Epithelial cell of prostate (primary cell): ENCODE measurements at regions not wholly inside any gene's neighbourhood (a gene's known extent, or its start where the extent isn't known, plus 50 kb on each side); places are given as distances from the start of the nearest gene placed in this dataset.
"Not testable (repeated sequence)": the region's sequence is repeated elsewhere in the genome, so short reads cannot be mapped to it uniquely, and the experiment has no call there.

ENCODE experiments used
- DNase-seq: peaks from one replicate; pipeline ENCODE4 v3.0.0-alpha.2; 2011; ENCODE audit warnings: low read depth, low spot score
- H3K27ac ChIP-seq: fragments of 450-650 bp; 2 replicates; pipeline ENCODE4 v1.5.1; 2017; ENCODE audit warnings: mild to moderate bottlenecking

GRCh38 chrX:63471004-63471403 is 119.9 kb upstream of the SPIN4 start:
- no peak overlapping the region for H3K27ac ChIP-seq
- no peak for DNase-seq

- no peak for DNase-seq
- H3K27ac ChIP-seq: no peak overlapping the region
These were observed 119.4 kb upstream of the SPIN4 start for GRCh38 chrX:63470506-63470905.

- DNase-seq: no peak
- H3K27ac ChIP-seq: no peak overlapping the region
These were observed 115.6 kb upstream of the SPIN4 start for GRCh38 chrX:63466690-63467089.

- no peak overlapping the region for H3K27ac ChIP-seq
- no peak for DNase-seq
These were observed 107.8 kb upstream of the SPIN4 start for GRCh38 chrX:63458981-63459380.

GRCh38 chrX:63453571-63453970 is 102.4 kb upstream of the SPIN4 start:
- no peak overlapping the region for H3K27ac ChIP-seq
- DNase-seq: no peak

- H3K27ac ChIP-seq: no peak overlapping the region
- no peak for DNase-seq
These were observed 90.6 kb upstream of the SPIN4 start for GRCh38 chrX:63441717-63442116.

GRCh38 chrX:63439580-63439979 is 88.4 kb upstream of the SPIN4 start:
- no peak for DNase-seq
- no peak overlapping the region for H3K27ac ChIP-seq

GRCh38 chrX:63436865-63437264 is 85.7 kb upstream of the SPIN4 start:
- no peak for DNase-seq
- H3K27ac ChIP-seq: no peak overlapping the region

- peak overlapping the region; percentile 26 for H3K27ac ChIP-seq
- DNase-seq: no peak
These were observed 83.5 kb upstream of the SPIN4 start for GRCh38 chrX:63434665-63435064.

- peak overlapping the region; percentile 26 for H3K27ac ChIP-seq
- no peak for DNase-seq
These were observed 83.1 kb upstream of the SPIN4 start for GRCh38 chrX:63434206-63434605.

GRCh38 chrX:63430026-63430425 is 78.9 kb upstream of the SPIN4 start:
- no peak for DNase-seq
- H3K27ac ChIP-seq: no peak overlapping the region

- peak; percentile 75 for DNase-seq
- H3K27ac ChIP-seq: peak overlapping the region; percentile 69
These were observed 77.2 kb upstream of the SPIN4 start for GRCh38 chrX:63428348-63428747.

- no peak overlapping the region for H3K27ac ChIP-seq
- no peak for DNase-seq
These were observed 75.4 kb upstream of the SPIN4 start for GRCh38 chrX:63426519-63426918.

- peak; percentile 63 for DNase-seq
- peak overlapping the region; percentile 61 for H3K27ac ChIP-seq
These were observed 72.9 kb upstream of the SPIN4 start for GRCh38 chrX:63424063-63424462.

GRCh38 chrX:63421411-63421810 is 70.3 kb upstream of the SPIN4 start:
- no peak for DNase-seq
- no peak overlapping the region for H3K27ac ChIP-seq

GRCh38 chrX:63418211-63418610 is 67.1 kb upstream of the SPIN4 start:
- H3K27ac ChIP-seq: no peak overlapping the region
- DNase-seq: no peak

GRCh38 chrX:63417649-63418048 is 66.5 kb upstream of the SPIN4 start:
- DNase-seq: no peak
- H3K27ac ChIP-seq: no peak overlapping the region

GRCh38 chrX:63409934-63410333 is 58.8 kb upstream of the SPIN4 start:
- DNase-seq, H3K27ac ChIP-seq: not testable (repeated sequence)

- H3K27ac ChIP-seq: no peak overlapping the region
- no peak for DNase-seq
These were observed 56.9 kb upstream of the SPIN4 start for GRCh38 chrX:63408050-63408449.

GRCh38 chrX:63404332-63404731 is 53.2 kb upstream of the SPIN4 start:
- no peak for DNase-seq

GRCh38 chrX:63402106-63402505 is 51.0 kb upstream of the SPIN4 start:
- DNase-seq: no peak

More at GRCh38 chrX:63404332-63404731, 53.2 kb upstream of the SPIN4 start:
- no peak overlapping the region for H3K27ac ChIP-seq

More at GRCh38 chrX:63402106-63402505, 51.0 kb upstream of the SPIN4 start:
- H3K27ac ChIP-seq: no peak overlapping the region
